ENCODE measurements at regions not wholly inside any gene's neighbourhood (a gene's known extent, or its start where the extent isn't known, plus 50 kb on each side); places are given as distances from the start of the nearest gene placed in this dataset.

DNA sequence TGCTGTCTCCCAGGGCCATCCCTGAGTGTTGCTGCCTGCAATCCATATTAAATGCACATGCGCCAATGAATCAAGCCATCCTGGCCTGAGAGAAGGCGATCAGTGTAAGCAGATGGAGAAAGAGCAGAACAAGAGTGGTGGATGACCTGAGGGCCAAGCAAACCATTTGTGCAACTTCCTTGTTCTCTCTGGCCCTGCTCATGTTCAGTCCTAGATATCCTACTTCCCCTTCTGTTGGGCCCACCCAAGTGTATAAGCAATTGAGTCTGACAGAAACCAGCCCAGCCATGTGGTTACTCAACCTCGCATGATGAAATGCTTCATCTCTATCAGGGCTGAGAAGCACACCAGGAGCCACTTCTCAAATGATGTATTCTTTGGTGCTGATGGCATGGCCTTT, 383.1 kb upstream of the ID2 start:
- Histone ChIP-seq H3K79me2 (ENCODE audit: control insufficient read depth, insufficient read depth, low read length, poor library complexity) (no peaks in the 10 kb centered on the region), H3K4me3 (ENCODE audit: low read depth, low read length) (no peak overlapping the region), H2BK120ac (ENCODE audit: insufficient read depth, low read length, poor library complexity) (no peak overlapping the region), H3K23ac (ENCODE audit: low read length) (no peak overlapping the region), H4K91ac (ENCODE audit: low read depth, low read length) (no peak overlapping the region), H3K4ac (ENCODE audit: low read depth, low read length) (no peak overlapping the region), H3K27ac (ENCODE audit: low read depth, low read length) (no peak overlapping the region), H3K18ac (ENCODE audit: low read length) (no peak overlapping the region), H3K14ac (ENCODE audit: low read length) (no peak overlapping the region), H2BK5ac (ENCODE audit: low read depth, low read length, poor library complexity) (no peak overlapping the region), H3K27me3 (ENCODE audit: insufficient read depth, low read length) (no peaks in the 10 kb centered on the region), H2AK5ac (ENCODE audit: low read length) (no peak overlapping the region), H4K12ac (ENCODE audit: low read depth, low read length) (no peak overlapping the region), H4K8ac (ENCODE audit: low read depth, low read length) (no peak overlapping the region), H3K9me3 (ENCODE audit: insufficient read depth, low read depth, low read length) (no peaks in the 10 kb centered on the region), H3K4me2 (ENCODE audit: low read length) (no peak overlapping the region), H3K4me1 (ENCODE audit: control insufficient read depth in 1 of 2, insufficient read depth in 2 of 2, low read length in 2 of 2) (no peaks in the 10 kb centered on the region), H3K79me1 (ENCODE audit: low read length) (no peaks in the 10 kb centered on the region), H2AFZ (ENCODE audit: insufficient read depth, low read length, poor library complexity) (no peak overlapping the region), H2BK12ac (ENCODE audit: low read length) (no peak overlapping the region), H3K36me3 (ENCODE audit: control insufficient read depth in 1 of 2, insufficient read depth in 2 of 2, low read length in 2 of 2) (no peaks in the 10 kb centered on the region), H3K9ac (ENCODE audit: low read length) (no peak overlapping the region)
- DNase-seq = peak; percentile 6 to 44
- no CpG with 5 or more reads among the region's 3 CpGs for WGBS (ENCODE audit: extremely low coverage, insufficient coverage, insufficient read length)

DNA sequence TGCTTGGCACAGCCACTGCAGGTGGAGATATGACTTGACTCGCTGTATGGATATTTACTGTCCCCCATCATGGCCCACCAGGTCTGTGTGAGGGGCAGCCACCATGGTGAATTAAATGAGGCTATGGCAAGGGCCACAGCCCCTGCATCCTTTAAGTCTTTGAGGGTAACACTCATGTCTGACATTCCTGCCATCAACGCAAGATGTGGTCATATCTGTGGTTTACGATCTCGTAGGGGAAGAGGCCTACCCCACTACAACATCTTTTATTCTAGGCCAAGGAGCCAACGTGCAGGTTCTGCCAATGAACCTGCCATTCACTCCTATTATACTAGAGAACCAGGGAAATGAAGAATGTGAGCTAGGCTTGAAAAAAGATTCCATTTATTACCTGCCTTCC, 381.6 kb upstream of the ID2 start:
- H3K14ac ChIP-seq (ENCODE audit: low read length) = no peak overlapping the region
- H4K12ac ChIP-seq (ENCODE audit: low read depth, low read length) = no peak overlapping the region
- H3K4me2 ChIP-seq (ENCODE audit: low read length) = no peak overlapping the region
- WGBS (ENCODE audit: extremely low coverage, insufficient coverage, insufficient read length) = no CpG with 5 or more reads among the region's 5 CpGs
- no peak overlapping the region for H2BK5ac ChIP-seq (ENCODE audit: low read depth, low read length, poor library complexity)
- no peak overlapping the region for H3K4ac ChIP-seq (ENCODE audit: low read depth, low read length)
- H2BK12ac ChIP-seq (ENCODE audit: low read length) = no peak overlapping the region
- H3K18ac ChIP-seq (ENCODE audit: low read length) = no peak overlapping the region
- no peak overlapping the region for H3K27ac ChIP-seq (ENCODE audit: low read depth, low read length)
- no peak overlapping the region for H2BK120ac ChIP-seq (ENCODE audit: insufficient read depth, low read length, poor library complexity)
- no peak overlapping the region for H2AK5ac ChIP-seq (ENCODE audit: low read length)
- DNase-seq = no peak
- no peaks in the 10 kb centered on the region for H3K79me2 ChIP-seq (ENCODE audit: control insufficient read depth, insufficient read depth, low read length, poor library complexity)
- no peak overlapping the region for H4K8ac ChIP-seq (ENCODE audit: low read depth, low read length)
- H3K36me3 ChIP-seq (ENCODE audit: control insufficient read depth in 1 of 2, insufficient read depth in 2 of 2, low read length in 2 of 2) = no peaks in the 10 kb centered on the region
- H3K9ac ChIP-seq (ENCODE audit: low read length) = no peak overlapping the region
- no peak overlapping the region for H3K23ac ChIP-seq (ENCODE audit: low read length)
- no peaks in the 10 kb centered on the region for H3K27me3 ChIP-seq (ENCODE audit: insufficient read depth, low read length)
- H2AFZ ChIP-seq (ENCODE audit: insufficient read depth, low read length, poor library complexity) = no peak overlapping the region
- no peak overlapping the region for H3K4me3 ChIP-seq (ENCODE audit: low read depth, low read length)
- no peak overlapping the region for H4K91ac ChIP-seq (ENCODE audit: low read depth, low read length)
- no peaks in the 10 kb centered on the region for H3K9me3 ChIP-seq (ENCODE audit: insufficient read depth, low read depth, low read length)
- no peaks in the 10 kb centered on the region for H3K79me1 ChIP-seq (ENCODE audit: low read length)
- no peaks in the 10 kb centered on the region for H3K4me1 ChIP-seq (ENCODE audit: control insufficient read depth in 1 of 2, insufficient read depth in 2 of 2, low read length in 2 of 2)

DNA sequence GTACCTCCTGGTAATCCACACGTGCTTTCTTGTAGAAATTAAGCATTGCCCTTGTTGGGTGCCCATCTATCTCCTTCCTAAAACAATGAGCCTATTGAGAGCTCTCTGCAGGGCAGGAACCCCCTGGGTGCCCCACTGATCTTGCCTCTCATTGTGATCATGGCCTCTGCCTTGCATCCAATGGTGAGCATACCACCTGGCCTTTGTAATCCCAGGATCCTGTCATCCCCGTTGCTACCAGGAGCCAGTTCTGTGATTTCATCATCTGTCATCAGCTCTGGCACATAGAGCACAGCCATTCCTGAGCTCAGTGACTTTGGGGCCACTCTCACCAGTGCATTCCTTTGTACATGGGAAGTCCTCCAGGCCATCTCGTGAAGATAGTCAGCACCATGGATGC, 381.0 kb upstream of the ID2 start:
- no peak overlapping the region for H3K14ac ChIP-seq (ENCODE audit: low read length)
- no peak overlapping the region for H4K91ac ChIP-seq (ENCODE audit: low read depth, low read length)
- no peak overlapping the region for H2BK5ac ChIP-seq (ENCODE audit: low read depth, low read length, poor library complexity)
- no peak overlapping the region for H2BK120ac ChIP-seq (ENCODE audit: insufficient read depth, low read length, poor library complexity)
- no peaks in the 10 kb centered on the region for H3K79me1 ChIP-seq (ENCODE audit: low read length)
- no peak overlapping the region for H3K4me3 ChIP-seq (ENCODE audit: low read depth, low read length)
- no peaks in the 10 kb centered on the region for H3K9me3 ChIP-seq (ENCODE audit: insufficient read depth, low read depth, low read length)
- no peaks in the 10 kb centered on the region for H3K79me2 ChIP-seq (ENCODE audit: control insufficient read depth, insufficient read depth, low read length, poor library complexity)
- WGBS (ENCODE audit: extremely low coverage, insufficient coverage, insufficient read length) = no CpG with 5 or more reads among the region's 3 CpGs
- H2BK12ac ChIP-seq (ENCODE audit: low read length) = no peak overlapping the region
- H3K9ac ChIP-seq (ENCODE audit: low read length) = no peak overlapping the region
- no peaks in the 10 kb centered on the region for H3K36me3 ChIP-seq (ENCODE audit: control insufficient read depth in 1 of 2, insufficient read depth in 2 of 2, low read length in 2 of 2)
- no peak overlapping the region for H3K27ac ChIP-seq (ENCODE audit: low read depth, low read length)
- H3K23ac ChIP-seq (ENCODE audit: low read length) = no peak overlapping the region
- H3K4me1 ChIP-seq (ENCODE audit: control insufficient read depth in 1 of 2, insufficient read depth in 2 of 2, low read length in 2 of 2) = no peaks in the 10 kb centered on the region
- no peak overlapping the region for H2AK5ac ChIP-seq (ENCODE audit: low read length)
- no peak overlapping the region for H3K18ac ChIP-seq (ENCODE audit: low read length)
- no peak overlapping the region for H3K4ac ChIP-seq (ENCODE audit: low read depth, low read length)
- no peak overlapping the region for H4K8ac ChIP-seq (ENCODE audit: low read depth, low read length)
- DNase-seq = no peak
- H3K27me3 ChIP-seq (ENCODE audit: insufficient read depth, low read length) = no peaks in the 10 kb centered on the region
- H3K4me2 ChIP-seq (ENCODE audit: low read length) = no peak overlapping the region
- H2AFZ ChIP-seq (ENCODE audit: insufficient read depth, low read length, poor library complexity) = no peak overlapping the region
- H4K12ac ChIP-seq (ENCODE audit: low read depth, low read length) = no peak overlapping the region

DNA sequence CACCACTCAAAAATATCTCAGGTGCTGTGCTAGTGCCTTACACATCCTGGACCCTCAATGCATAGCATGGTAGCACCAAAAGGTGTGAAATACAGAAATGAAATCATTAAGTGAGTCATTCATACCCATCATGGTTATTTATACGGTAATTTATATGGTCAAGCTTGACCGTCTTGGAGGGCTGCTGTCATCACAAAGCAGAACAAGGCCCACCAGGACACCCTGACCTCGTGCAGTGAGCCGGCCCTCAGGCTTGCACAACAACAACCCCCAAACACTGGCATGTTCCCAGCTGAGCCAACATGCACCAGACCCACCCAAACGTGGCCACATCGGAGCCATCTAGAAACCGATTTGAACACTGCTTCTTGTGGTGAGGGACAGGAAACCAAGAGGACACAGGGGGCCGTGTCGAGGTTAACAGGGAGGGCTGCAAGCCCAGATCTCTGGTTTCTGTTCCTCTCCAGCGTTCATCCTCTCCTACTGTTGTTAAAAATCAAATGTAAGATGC, 378.5 kb upstream of the ID2 start:
- H3K14ac ChIP-seq (ENCODE audit: low read length) = no peak overlapping the region
- no CpG with 5 or more reads among the region's 10 CpGs for WGBS (ENCODE audit: extremely low coverage, insufficient coverage, insufficient read length)
- no peak overlapping the region for H2AFZ ChIP-seq (ENCODE audit: insufficient read depth, low read length, poor library complexity)
- no peak overlapping the region for H4K91ac ChIP-seq (ENCODE audit: low read depth, low read length)
- no peak overlapping the region for H3K23ac ChIP-seq (ENCODE audit: low read length)
- no peak overlapping the region for H2BK5ac ChIP-seq (ENCODE audit: low read depth, low read length, poor library complexity)
- H3K79me1 ChIP-seq (ENCODE audit: low read length) = no peaks in the 10 kb centered on the region
- no peak overlapping the region for H3K9ac ChIP-seq (ENCODE audit: low read length)
- H3K27me3 ChIP-seq (ENCODE audit: insufficient read depth, low read length) = no peaks in the 10 kb centered on the region
- H3K27ac ChIP-seq (ENCODE audit: low read depth, low read length) = no peak overlapping the region
- H2AK5ac ChIP-seq (ENCODE audit: low read length) = no peak overlapping the region
- H3K36me3 ChIP-seq (ENCODE audit: control insufficient read depth in 1 of 2, insufficient read depth in 2 of 2, low read length in 2 of 2) = no peaks in the 10 kb centered on the region
- no peak overlapping the region for H3K4ac ChIP-seq (ENCODE audit: low read depth, low read length)
- no peak overlapping the region for H4K12ac ChIP-seq (ENCODE audit: low read depth, low read length)
- H3K4me2 ChIP-seq (ENCODE audit: low read length) = no peak overlapping the region
- no peaks in the 10 kb centered on the region for H3K4me1 ChIP-seq (ENCODE audit: control insufficient read depth in 1 of 2, insufficient read depth in 2 of 2, low read length in 2 of 2)
- no peaks in the 10 kb centered on the region for H3K79me2 ChIP-seq (ENCODE audit: control insufficient read depth, insufficient read depth, low read length, poor library complexity)
- H3K4me3 ChIP-seq (ENCODE audit: low read depth, low read length) = no peak overlapping the region
- no peak overlapping the region for H4K8ac ChIP-seq (ENCODE audit: low read depth, low read length)
- H2BK120ac ChIP-seq (ENCODE audit: insufficient read depth, low read length, poor library complexity) = no peak overlapping the region
- peak in 1 of 2 donors; percentile 12 for DNase-seq
- H3K9me3 ChIP-seq (ENCODE audit: insufficient read depth, low read depth, low read length) = no peaks in the 10 kb centered on the region
- no peak overlapping the region for H3K18ac ChIP-seq (ENCODE audit: low read length)
- no peak overlapping the region for H2BK12ac ChIP-seq (ENCODE audit: low read length)

Data from trophoblast cell (in vitro differentiated cells and primary cell).